Neural progenitor cell (in vitro differentiated cells): ENCODE measurements at regions not wholly inside any gene's neighbourhood (a gene's known extent, or its start where the extent isn't known, plus 50 kb on each side); places are given as distances from the start of the nearest gene placed in this dataset.

Experiments
- EZH2 ChIP-seq: fragments of 200-600 bp; sonication (generic); IDR thresholded peaks from 2 replicates; pipeline ENCODE4 v1.6.1; 2017; ENCODE audit warnings: antibody characterized with exemption, mild to moderate bottlenecking, moderate library complexity
- EZH2phosphoT487 ChIP-seq: fragments of 200-600 bp; sonication (generic); IDR thresholded peaks from 2 replicates; pipeline ENCODE4 v1.6.1; 2017; ENCODE audit warnings: antibody characterized with exemption
- TF ChIP-seq, protein P1 (sequence below): fragments of 200-600 bp; sonication (generic); IDR thresholded peaks from 2 replicates; pipeline ENCODE4 v1.5.1; 2017; ENCODE audit warnings: antibody characterized with exemption, mild to moderate bottlenecking

GRCh38 chr4:59848457-59848856 lies 1351.7 kb upstream of the ADGRL3 start:
- TF ChIP-seq, protein P1, sequence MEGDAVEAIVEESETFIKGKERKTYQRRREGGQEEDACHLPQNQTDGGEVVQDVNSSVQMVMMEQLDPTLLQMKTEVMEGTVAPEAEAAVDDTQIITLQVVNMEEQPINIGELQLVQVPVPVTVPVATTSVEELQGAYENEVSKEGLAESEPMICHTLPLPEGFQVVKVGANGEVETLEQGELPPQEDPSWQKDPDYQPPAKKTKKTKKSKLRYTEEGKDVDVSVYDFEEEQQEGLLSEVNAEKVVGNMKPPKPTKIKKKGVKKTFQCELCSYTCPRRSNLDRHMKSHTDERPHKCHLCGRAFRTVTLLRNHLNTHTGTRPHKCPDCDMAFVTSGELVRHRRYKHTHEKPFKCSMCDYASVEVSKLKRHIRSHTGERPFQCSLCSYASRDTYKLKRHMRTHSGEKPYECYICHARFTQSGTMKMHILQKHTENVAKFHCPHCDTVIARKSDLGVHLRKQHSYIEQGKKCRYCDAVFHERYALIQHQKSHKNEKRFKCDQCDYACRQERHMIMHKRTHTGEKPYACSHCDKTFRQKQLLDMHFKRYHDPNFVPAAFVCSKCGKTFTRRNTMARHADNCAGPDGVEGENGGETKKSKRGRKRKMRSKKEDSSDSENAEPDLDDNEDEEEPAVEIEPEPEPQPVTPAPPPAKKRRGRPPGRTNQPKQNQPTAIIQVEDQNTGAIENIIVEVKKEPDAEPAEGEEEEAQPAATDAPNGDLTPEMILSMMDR = no peak
- TF ChIP-seq EZH2phosphoT487 (no peak), EZH2 (no peak)
